ENCODE measurements at regions not wholly inside any gene's neighbourhood (a gene's known extent, or its start where the extent isn't known, plus 50 kb on each side); places are given as distances from the start of the nearest gene placed in this dataset.

- TF ChIP-seq, protein P1, sequence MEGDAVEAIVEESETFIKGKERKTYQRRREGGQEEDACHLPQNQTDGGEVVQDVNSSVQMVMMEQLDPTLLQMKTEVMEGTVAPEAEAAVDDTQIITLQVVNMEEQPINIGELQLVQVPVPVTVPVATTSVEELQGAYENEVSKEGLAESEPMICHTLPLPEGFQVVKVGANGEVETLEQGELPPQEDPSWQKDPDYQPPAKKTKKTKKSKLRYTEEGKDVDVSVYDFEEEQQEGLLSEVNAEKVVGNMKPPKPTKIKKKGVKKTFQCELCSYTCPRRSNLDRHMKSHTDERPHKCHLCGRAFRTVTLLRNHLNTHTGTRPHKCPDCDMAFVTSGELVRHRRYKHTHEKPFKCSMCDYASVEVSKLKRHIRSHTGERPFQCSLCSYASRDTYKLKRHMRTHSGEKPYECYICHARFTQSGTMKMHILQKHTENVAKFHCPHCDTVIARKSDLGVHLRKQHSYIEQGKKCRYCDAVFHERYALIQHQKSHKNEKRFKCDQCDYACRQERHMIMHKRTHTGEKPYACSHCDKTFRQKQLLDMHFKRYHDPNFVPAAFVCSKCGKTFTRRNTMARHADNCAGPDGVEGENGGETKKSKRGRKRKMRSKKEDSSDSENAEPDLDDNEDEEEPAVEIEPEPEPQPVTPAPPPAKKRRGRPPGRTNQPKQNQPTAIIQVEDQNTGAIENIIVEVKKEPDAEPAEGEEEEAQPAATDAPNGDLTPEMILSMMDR (conservative IDR thresholded peaks at IDR 0.05; ENCODE audit: low read length): no peak
- TF ChIP-seq EZH2phosphoT487 (IDR thresholded peaks at IDR 0.05; ENCODE audit: borderline replicate concordance): no peak
These were observed 54.5 kb upstream of the PDZD8 start for GRCh38 chr10:117429643-117430265.

Data from Loucy (cell line).